ENCODE measurements at regions not wholly inside any gene's neighbourhood (a gene's known extent, or its start where the extent isn't known, plus 50 kb on each side); places are given as distances from the start of the nearest gene placed in this dataset.

GRCh38 chr4:30840571-30840970, 120.4 kb downstream of the PCDH7 start:
- H3K4me1 Mint-ChIP-seq: no peaks in the 10 kb centered on the region
- H3K27ac Mint-ChIP-seq (ENCODE audit: low read depth): no peak overlapping the region
- H3K9me3 Mint-ChIP-seq: peaks cover 5% of the 10 kb centered on the region
- no peaks in the 10 kb centered on the region for H3K36me3 Mint-ChIP-seq (ENCODE audit: insufficient read depth)
- no peak overlapping the region for H3K4me3 Mint-ChIP-seq
- no peaks in the 10 kb centered on the region for H3K27me3 Mint-ChIP-seq
- ATAC-seq (replicated peaks; ENCODE audit: extremely low read depth, poor library complexity, severe bottlenecking): no peak
- DNase-seq (ENCODE audit: low spot score in 2 of 2): no peak

DNA sequence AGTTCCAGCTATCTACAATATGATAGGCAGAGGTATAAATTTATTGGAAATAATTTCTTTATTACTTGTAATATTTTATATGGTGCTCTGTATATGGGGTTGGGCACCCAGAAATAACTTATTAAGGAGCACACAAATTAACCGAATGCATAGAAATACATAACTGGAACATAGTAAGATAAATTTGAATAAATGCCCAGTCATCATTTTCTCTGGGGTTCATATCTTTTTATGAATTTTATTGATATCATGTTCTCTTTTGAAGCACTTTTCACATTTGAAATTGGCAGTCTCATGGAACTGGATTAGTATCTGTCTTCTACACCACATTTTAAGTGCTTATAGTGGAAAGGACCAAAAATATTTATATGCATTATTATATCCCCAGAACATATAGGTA, 122.0 kb downstream of the PCDH7 start:
- no peak for ATAC-seq (replicated peaks; ENCODE audit: extremely low read depth, poor library complexity, severe bottlenecking)
- Mint-ChIP-seq H3K9me3 (peaks cover 5% of the 10 kb centered on the region), H3K27me3 (no peaks in the 10 kb centered on the region), H3K36me3 (ENCODE audit: insufficient read depth) (no peaks in the 10 kb centered on the region), H3K4me1 (no peaks in the 10 kb centered on the region), H3K27ac (ENCODE audit: low read depth) (no peak overlapping the region), H3K4me3 (no peak overlapping the region)
- no peak for DNase-seq (ENCODE audit: low spot score in 2 of 2)

DNA sequence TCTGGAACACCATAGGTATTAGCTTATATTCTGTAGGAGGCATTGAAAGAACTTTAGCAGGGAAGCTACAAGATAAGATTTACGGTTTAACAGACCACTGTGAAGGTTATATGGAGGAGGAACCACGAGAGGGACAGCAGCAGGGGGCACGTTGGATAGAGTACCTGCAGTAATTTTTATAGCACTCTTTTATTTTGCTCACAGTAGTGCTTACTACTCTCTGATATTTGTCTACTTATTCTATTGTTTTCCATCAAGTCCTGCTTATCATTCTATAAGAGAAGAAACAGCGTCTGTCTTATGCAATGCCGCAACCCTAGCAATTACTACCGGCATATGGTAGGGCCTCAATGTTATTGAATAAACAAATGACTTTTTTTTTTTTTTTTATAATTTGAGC, 122.5 kb downstream of the PCDH7 start:
- ATAC-seq (replicated peaks; ENCODE audit: extremely low read depth, poor library complexity, severe bottlenecking): no peak
- Mint-ChIP-seq H3K27me3 (no peaks in the 10 kb centered on the region), H3K9me3 (peaks cover 5% of the 10 kb centered on the region)

DNA sequence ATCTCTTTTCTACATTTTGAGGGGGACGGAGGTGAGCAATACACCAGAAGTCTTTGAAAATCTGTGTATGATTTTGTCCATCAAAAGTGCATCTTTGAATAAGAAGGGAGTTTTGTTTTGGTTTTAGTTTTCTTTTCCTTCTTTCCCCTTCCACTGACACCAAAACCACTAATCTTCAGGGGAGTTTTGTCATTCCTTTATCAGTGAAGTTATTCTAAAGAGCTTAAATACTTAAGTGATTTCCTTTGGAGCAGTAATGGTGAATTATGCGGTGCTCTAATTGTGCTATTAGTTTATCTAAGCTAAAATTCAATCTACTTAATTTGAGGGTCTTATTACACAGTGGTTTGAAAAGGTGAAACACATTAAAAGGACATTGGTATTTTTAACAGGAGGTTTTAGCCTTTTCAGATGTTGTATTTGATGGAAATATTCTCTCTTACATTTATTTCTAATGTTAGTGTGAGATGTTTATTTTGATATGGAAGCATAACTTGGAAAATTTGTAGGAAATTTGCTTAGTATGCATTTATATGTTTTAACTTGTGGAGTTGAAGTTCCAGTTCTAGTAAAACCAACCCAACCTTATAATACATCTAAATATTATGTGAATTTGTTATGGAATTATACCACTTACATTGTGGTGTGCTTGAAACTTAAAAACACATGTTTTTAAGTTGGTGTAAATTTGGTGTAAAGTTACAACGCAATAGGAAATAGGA, 124.9 kb downstream of the PCDH7 start:
- no peak overlapping the region for H3K27ac Mint-ChIP-seq (ENCODE audit: low read depth)
- no peak overlapping the region for H3K4me3 Mint-ChIP-seq
- no peak for DNase-seq (ENCODE audit: low spot score in 2 of 2)
- no peak for ATAC-seq (replicated peaks; ENCODE audit: extremely low read depth, poor library complexity, severe bottlenecking)
- H3K27me3 Mint-ChIP-seq: no peaks in the 10 kb centered on the region
- H3K36me3 Mint-ChIP-seq (ENCODE audit: insufficient read depth): no peaks in the 10 kb centered on the region
- H3K4me1 Mint-ChIP-seq: no peaks in the 10 kb centered on the region
- H3K9me3 Mint-ChIP-seq: peaks cover 9% of the 10 kb centered on the region

More for the DNA sequence above, 122.5 kb downstream of the PCDH7 start:
- Mint-ChIP-seq H3K36me3 (ENCODE audit: insufficient read depth) (no peaks in the 10 kb centered on the region), H3K4me1 (no peaks in the 10 kb centered on the region), H3K27ac (ENCODE audit: low read depth) (no peak overlapping the region), H3K4me3 (no peak overlapping the region)
- no peak for DNase-seq (ENCODE audit: low spot score in 2 of 2)

DNA sequence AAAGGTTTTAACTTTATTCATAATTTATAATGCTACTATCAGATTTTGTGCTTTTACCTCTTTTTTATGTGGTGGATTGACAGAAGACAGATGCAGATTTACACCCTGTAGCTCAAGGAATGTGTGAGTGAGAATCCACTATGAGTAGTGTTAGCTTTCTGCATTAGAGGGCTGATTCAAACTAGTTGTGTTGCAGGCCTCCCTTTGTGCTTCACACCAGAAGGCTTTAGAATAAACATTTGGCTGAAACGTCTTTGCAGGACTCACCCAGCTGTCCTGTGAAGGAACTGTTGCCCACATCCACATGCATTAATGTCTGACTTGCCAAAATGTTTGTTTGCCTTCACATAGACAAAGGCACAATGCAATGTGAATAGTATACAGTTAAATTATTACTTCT, 127.0 kb downstream of the PCDH7 start:
- Mint-ChIP-seq H3K27me3 (no peaks in the 10 kb centered on the region), H3K36me3 (ENCODE audit: insufficient read depth) (no peaks in the 10 kb centered on the region), H3K9me3 (peaks cover 9% of the 10 kb centered on the region), H3K27ac (ENCODE audit: low read depth) (no peak overlapping the region), H3K4me3 (no peak overlapping the region), H3K4me1 (no peaks in the 10 kb centered on the region)
- ATAC-seq (replicated peaks; ENCODE audit: extremely low read depth, poor library complexity, severe bottlenecking) (no peak), DNase-seq (ENCODE audit: low spot score in 2 of 2) (no peak)

GRCh38 chr4:30847958-30848357, 127.8 kb downstream of the PCDH7 start:
- no peak for DNase-seq (ENCODE audit: low spot score in 2 of 2)
- Mint-ChIP-seq H3K4me1 (no peaks in the 10 kb centered on the region), H3K36me3 (ENCODE audit: insufficient read depth) (no peaks in the 10 kb centered on the region), H3K4me3 (no peak overlapping the region), H3K27me3 (no peaks in the 10 kb centered on the region), H3K9me3 (peaks cover 9% of the 10 kb centered on the region), H3K27ac (ENCODE audit: low read depth) (no peak overlapping the region)
- no peak for ATAC-seq (replicated peaks; ENCODE audit: extremely low read depth, poor library complexity, severe bottlenecking)

DNA sequence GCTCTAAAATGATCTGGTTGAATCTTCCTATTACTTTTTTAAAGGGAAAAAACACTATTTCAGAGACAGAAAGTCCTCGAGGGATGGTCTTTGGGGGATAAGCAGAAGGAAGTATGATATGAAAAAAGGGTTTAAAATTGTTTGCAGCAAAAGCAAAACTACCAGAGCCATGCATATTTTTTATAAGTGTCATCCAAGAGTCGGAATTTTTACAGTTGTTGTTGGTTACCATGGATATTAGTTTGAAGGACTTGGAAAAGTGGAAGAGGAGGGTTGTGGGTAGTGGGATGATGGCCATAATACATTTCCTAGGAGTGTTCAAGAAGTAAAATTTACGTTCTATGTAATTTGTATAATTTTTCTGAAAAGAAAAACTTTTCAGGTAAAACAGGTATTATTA, 134.4 kb downstream of the PCDH7 start:
- Mint-ChIP-seq H3K4me1 (no peaks in the 10 kb centered on the region), H3K4me3 (no peak overlapping the region), H3K27me3 (no peaks in the 10 kb centered on the region), H3K9me3 (peaks cover 9% of the 10 kb centered on the region), H3K36me3 (ENCODE audit: insufficient read depth) (peaks cover 3% of the 10 kb centered on the region), H3K27ac (ENCODE audit: low read depth) (no peak overlapping the region)
- DNase-seq (ENCODE audit: low spot score in 2 of 2): no peak
- ATAC-seq (replicated peaks; ENCODE audit: extremely low read depth, poor library complexity, severe bottlenecking): no peak

DNA sequence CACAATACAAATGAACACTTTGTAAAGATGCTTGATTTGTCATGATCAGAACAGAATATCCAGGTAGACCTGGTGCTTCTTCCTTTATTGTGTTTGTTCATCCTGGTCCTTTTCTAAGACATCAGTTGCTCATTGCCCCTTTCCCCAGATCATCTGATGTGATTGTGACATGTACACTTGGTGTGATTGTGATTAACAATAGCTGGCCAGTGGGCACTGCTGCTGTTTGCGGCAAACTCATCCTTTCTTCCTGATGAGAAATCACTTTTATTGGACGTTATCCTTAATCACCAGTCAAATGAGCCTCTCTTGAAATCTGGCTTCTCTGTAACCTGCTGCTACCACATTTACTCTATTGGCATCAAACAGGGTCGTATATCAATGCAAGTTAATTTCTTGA, 135.1 kb downstream of the PCDH7 start:
- H3K27ac Mint-ChIP-seq (ENCODE audit: low read depth): no peak overlapping the region
- peaks cover 5% of the 10 kb centered on the region for H3K9me3 Mint-ChIP-seq
- H3K27me3 Mint-ChIP-seq: no peaks in the 10 kb centered on the region
- H3K4me3 Mint-ChIP-seq: no peak overlapping the region
- DNase-seq (ENCODE audit: low spot score in 2 of 2) (no peak), ATAC-seq (replicated peaks; ENCODE audit: extremely low read depth, poor library complexity, severe bottlenecking) (no peak)
- H3K36me3 Mint-ChIP-seq (ENCODE audit: insufficient read depth): peaks cover 3% of the 10 kb centered on the region
- H3K4me1 Mint-ChIP-seq: no peaks in the 10 kb centered on the region

DNA sequence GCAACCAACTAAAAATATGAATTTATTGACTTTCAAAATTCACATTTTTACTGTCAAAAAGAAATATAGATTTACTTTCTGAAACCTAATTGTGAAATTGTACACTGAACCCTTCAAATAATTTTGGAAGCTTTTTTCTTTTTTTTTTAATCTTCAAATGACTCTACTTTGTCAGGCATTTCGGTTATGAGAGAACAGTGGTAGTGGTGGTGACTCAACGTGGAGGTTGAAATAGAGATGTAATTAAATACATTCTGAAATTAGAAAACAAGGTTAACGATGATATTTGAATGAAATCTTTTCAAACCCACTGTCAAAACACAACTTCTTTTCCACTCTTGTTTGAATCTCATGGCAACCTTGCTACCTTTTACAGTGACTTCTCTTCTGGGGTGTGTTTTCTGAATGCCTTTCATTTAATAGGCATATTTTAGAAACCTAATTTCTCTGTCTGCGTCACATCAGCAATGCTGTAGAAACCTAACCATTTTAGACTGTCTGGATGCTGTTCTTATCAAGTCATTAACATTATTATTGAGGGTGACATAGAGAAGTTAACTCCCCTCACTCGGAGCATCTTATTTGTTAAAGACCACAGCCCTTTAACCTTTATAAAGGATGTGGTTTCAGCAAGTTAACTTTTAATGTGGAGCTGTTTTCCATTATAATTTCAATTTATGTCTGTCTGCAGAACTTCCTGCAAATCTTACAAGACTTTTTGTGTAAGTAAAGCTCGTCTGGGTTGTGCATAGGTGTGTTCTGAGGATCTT, 136.8 kb downstream of the PCDH7 start:
- H3K27ac Mint-ChIP-seq (ENCODE audit: low read depth): no peak overlapping the region
- peaks cover 5% of the 10 kb centered on the region for H3K9me3 Mint-ChIP-seq
- DNase-seq (ENCODE audit: low spot score in 2 of 2) (no peak), ATAC-seq (replicated peaks; ENCODE audit: extremely low read depth, poor library complexity, severe bottlenecking) (no peak)
- peaks cover 3% of the 10 kb centered on the region for H3K36me3 Mint-ChIP-seq (ENCODE audit: insufficient read depth)
- H3K4me3 Mint-ChIP-seq: no peak overlapping the region
- no peaks in the 10 kb centered on the region for H3K4me1 Mint-ChIP-seq
- no peaks in the 10 kb centered on the region for H3K27me3 Mint-ChIP-seq

DNA sequence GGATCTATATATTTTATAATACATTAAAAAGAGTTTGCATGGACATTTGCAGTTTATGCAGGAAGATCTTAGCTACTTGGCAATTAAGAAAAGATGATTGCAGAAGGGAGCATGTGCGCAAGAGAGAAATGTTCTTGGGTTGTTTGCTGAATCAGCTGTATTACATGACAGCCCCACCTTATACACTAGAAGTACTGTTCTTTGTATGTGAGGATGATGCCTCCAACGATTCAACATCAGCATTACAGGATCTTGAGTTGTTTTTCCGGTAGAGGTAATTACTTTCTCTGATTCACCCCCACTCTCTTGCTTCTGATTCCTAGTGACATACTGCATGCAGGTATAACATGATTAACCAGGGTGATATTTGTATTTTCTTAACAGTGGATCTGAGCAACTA, 140.8 kb downstream of the PCDH7 start:
- H3K4me1 Mint-ChIP-seq: no peaks in the 10 kb centered on the region
- no peaks in the 10 kb centered on the region for H3K27me3 Mint-ChIP-seq
- ATAC-seq (replicated peaks; ENCODE audit: extremely low read depth, poor library complexity, severe bottlenecking) (no peak), DNase-seq (ENCODE audit: low spot score in 2 of 2) (no peak)
- H3K36me3 Mint-ChIP-seq (ENCODE audit: insufficient read depth): peaks cover 3% of the 10 kb centered on the region
- no peak overlapping the region for H3K27ac Mint-ChIP-seq (ENCODE audit: low read depth)
- no peak overlapping the region for H3K4me3 Mint-ChIP-seq
- peaks cover 13% of the 10 kb centered on the region for H3K9me3 Mint-ChIP-seq

DNA sequence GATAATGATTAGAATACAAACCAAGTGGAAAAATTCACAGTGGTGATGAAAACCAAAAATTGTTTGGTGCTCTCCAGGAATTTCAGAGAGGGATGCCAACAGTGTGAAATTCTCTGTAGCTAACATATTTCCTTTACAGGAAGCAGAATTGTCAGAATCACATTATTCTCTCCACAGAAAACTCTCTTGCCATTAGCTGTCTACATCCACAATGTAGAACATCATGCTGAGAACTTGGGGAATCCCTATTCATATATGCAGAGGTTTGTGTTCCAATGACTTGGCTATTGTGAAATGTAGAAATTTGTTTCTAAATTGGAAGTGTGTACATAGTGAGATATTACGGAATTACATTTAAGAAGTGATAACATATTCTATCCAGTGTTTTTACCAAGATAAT, 142.0 kb downstream of the PCDH7 start:
- ATAC-seq (replicated peaks; ENCODE audit: extremely low read depth, poor library complexity, severe bottlenecking): no peak
- no peaks in the 10 kb centered on the region for H3K36me3 Mint-ChIP-seq (ENCODE audit: insufficient read depth)
- H3K4me1 Mint-ChIP-seq: no peaks in the 10 kb centered on the region
- no peak for DNase-seq (ENCODE audit: low spot score in 2 of 2)
- H3K27ac Mint-ChIP-seq (ENCODE audit: low read depth): no peak overlapping the region
- H3K27me3 Mint-ChIP-seq: no peaks in the 10 kb centered on the region
- peaks cover 13% of the 10 kb centered on the region for H3K9me3 Mint-ChIP-seq
- no peak overlapping the region for H3K4me3 Mint-ChIP-seq

DNA sequence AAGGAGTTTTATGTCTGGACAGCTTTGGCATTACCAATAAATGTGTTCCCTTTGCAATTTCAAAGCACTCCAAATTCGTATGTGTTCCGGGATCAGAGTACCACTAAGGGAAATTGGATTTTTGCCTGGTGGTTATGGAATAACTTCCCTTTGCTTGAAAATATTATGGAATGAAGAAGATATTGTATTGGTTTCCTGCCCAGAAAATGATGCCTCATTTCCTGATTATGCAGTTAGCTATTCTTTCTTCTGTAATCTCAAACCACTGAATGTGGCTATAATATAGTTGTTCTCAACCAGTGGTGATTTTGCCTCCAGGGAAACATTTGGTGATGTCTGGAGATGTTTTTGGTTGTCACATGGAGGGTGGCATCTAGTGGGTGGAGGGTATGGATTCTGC, 142.9 kb downstream of the PCDH7 start:
- Mint-ChIP-seq H3K27me3 (no peaks in the 10 kb centered on the region), H3K4me3 (no peak overlapping the region), H3K36me3 (ENCODE audit: insufficient read depth) (no peaks in the 10 kb centered on the region), H3K27ac (ENCODE audit: low read depth) (no peak overlapping the region), H3K9me3 (peaks cover 13% of the 10 kb centered on the region), H3K4me1 (no peaks in the 10 kb centered on the region)
- ATAC-seq (replicated peaks; ENCODE audit: extremely low read depth, poor library complexity, severe bottlenecking) (no peak), DNase-seq (ENCODE audit: low spot score in 2 of 2) (no peak)

DNA sequence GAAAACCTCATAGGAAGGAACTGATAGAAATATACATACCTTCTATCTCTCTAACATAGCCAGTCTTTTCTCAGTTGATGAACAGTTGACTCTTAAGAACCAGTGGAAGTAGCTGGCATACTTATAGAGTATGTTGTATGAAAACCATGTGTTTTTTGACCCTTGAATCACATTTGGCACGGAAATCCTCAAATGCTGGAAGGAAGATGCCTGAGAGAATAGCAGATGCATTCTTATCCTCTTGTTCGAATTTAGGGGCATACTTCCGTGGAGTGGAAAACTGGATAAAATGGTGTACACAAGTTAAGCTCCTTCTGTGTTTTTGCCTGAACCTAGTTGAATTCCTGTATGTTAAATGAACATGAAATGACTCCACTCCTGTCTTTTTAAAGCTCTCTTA, 145.5 kb downstream of the PCDH7 start:
- H3K36me3 Mint-ChIP-seq (ENCODE audit: insufficient read depth): no peaks in the 10 kb centered on the region
- ATAC-seq (replicated peaks; ENCODE audit: extremely low read depth, poor library complexity, severe bottlenecking) (no peak), DNase-seq (ENCODE audit: low spot score in 2 of 2) (no peak)
- H3K4me1 Mint-ChIP-seq: no peaks in the 10 kb centered on the region
- peaks cover 13% of the 10 kb centered on the region for H3K9me3 Mint-ChIP-seq
- no peak overlapping the region for H3K4me3 Mint-ChIP-seq
- H3K27me3 Mint-ChIP-seq: no peaks in the 10 kb centered on the region
- H3K27ac Mint-ChIP-seq (ENCODE audit: low read depth): no peak overlapping the region
